DOHH2 (cell line): ENCODE measurements at regions not wholly inside any gene's neighbourhood (a gene's known extent, or its start where the extent isn't known, plus 50 kb on each side); places are given as distances from the start of the nearest gene placed in this dataset.

ENCODE experiments used
- H3F3A ChIP-seq: fragments of 200-600 bp; sonication (generic), shearing (Covaris generic); 2 replicates; pipeline ENCODE4 v1.6.0; 2016; ENCODE audit warnings: antibody characterized with exemption, mild to moderate bottlenecking; ENCODE audit not compliant: control insufficient read depth, insufficient read depth
- H3K27ac ChIP-seq: fragments of 200-600 bp; sonication (generic); 2 replicates; pipeline ENCODE4 v1.5.1; 2014; ENCODE audit warnings: low read depth, mild to moderate bottlenecking, low read length, moderate library complexity
- H3K27me3 ChIP-seq: fragments of 200-600 bp; sonication (generic); 2 replicates; pipeline ENCODE4 v1.6.1; 2014; ENCODE audit warnings: mild to moderate bottlenecking, low read length, mixed read lengths; ENCODE audit not compliant: control insufficient read depth
- H3K36me3 ChIP-seq: fragments of 200-600 bp; sonication (generic); 2 replicates; pipeline ENCODE4 v1.6.1; 2014; ENCODE audit warnings: mild to moderate bottlenecking, low read length, moderate library complexity, mixed read lengths; ENCODE audit not compliant: control insufficient read depth
- H3K4me1 ChIP-seq: fragments of 200-600 bp; sonication (generic); 2 replicates; pipeline ENCODE4 v1.6.1; 2014; ENCODE audit warnings: mild to moderate bottlenecking, low read length, mixed read lengths; ENCODE audit not compliant: control insufficient read depth
- H3K4me2 ChIP-seq: fragments of 200-600 bp; sonication (generic); 2 replicates; pipeline ENCODE4 v1.6.0; 2014; ENCODE audit warnings: mild to moderate bottlenecking, low read length, moderate library complexity
- H3K4me3 ChIP-seq: fragments of 200-600 bp; sonication (generic); 2 replicates; pipeline ENCODE4 v1.5.1; 2014; ENCODE audit warnings: mild to moderate bottlenecking, low read length, mixed read lengths
- H3K79me2 ChIP-seq: fragments of 200-600 bp; sonication (generic); 2 replicates; pipeline ENCODE4 v1.6.1; 2014; ENCODE audit warnings: mild to moderate bottlenecking, low read length, mixed read lengths; ENCODE audit not compliant: control insufficient read depth
- H3K9me2 ChIP-seq: fragments of 200-600 bp; sonication (generic); replicated peaks from 2 replicates; pipeline ENCODE4 v1.6.1; 2014; ENCODE audit warnings: mild to moderate bottlenecking, low read length, mixed read lengths; ENCODE audit not compliant: control insufficient read depth
- H3K9me3 ChIP-seq: fragments of 200-600 bp; sonication (generic); 2 replicates; pipeline ENCODE4 v1.6.1; 2014; ENCODE audit warnings: antibody characterized with exemption, low read length, mixed read lengths; ENCODE audit not compliant: control insufficient read depth, insufficient read depth
- H4K20me1 ChIP-seq: fragments of 200-600 bp; sonication (generic); 2 replicates; pipeline ENCODE4 v1.6.0; 2014; ENCODE audit warnings: low read depth, mild to moderate bottlenecking, antibody characterized with exemption, low read length, moderate library complexity; ENCODE audit not compliant: control insufficient read depth, insufficient read depth
- CTCF ChIP-seq: fragments of 200-600 bp; sonication (generic); IDR thresholded peaks from one replicate; pipeline ENCODE4 v1.5.1; 2014; ENCODE audit warnings: antibody characterized with exemption, mild to moderate bottlenecking, low read depth, low read length; ENCODE audit not compliant: poor library complexity, severe bottlenecking
- EZH2phosphoT487 ChIP-seq: fragments of 200-600 bp; sonication (generic); IDR thresholded peaks from 2 replicates; pipeline ENCODE4 v1.6.1; 2017; ENCODE audit warnings: borderline replicate concordance, mild to moderate bottlenecking, antibody characterized with exemption, low read length, moderate library complexity, mixed read lengths

GRCh38 chr10:15442056-15442455 is 71.0 kb upstream of the FAM171A1 start:
- no peaks in the 10 kb centered on the region for H4K20me1 ChIP-seq
- no peak overlapping the region for H3K4me2 ChIP-seq
- H3K79me2 ChIP-seq, result no peaks in the 10 kb centered on the region
- H3F3A ChIP-seq, result no peaks in the 10 kb centered on the region
- no peak for TF ChIP-seq CTCF
- TF ChIP-seq EZH2phosphoT487, result no peak
- H3K4me1 ChIP-seq, result no peaks in the 10 kb centered on the region
- no peaks in the 10 kb centered on the region for H3K9me3 ChIP-seq
- no peaks in the 10 kb centered on the region for H3K36me3 ChIP-seq
- H3K27me3 ChIP-seq, result peaks cover 4% of the 10 kb centered on the region; the same call in 1 of the 2 replicates
- H3K27ac ChIP-seq, result no peak overlapping the region
- H3K9me2 ChIP-seq, result no peaks in the 10 kb centered on the region
- no peak overlapping the region for H3K4me3 ChIP-seq

- Histone ChIP-seq H3K4me2 (no peak overlapping the region), H3K9me3 (no peaks in the 10 kb centered on the region), H3K79me2 (no peaks in the 10 kb centered on the region), H3K27ac (no peak overlapping the region), H3K4me3 (no peak overlapping the region), H4K20me1 (no peaks in the 10 kb centered on the region), H3K9me2 (no peaks in the 10 kb centered on the region), H3K4me1 (no peaks in the 10 kb centered on the region), H3K36me3 (no peaks in the 10 kb centered on the region), H3K27me3 (peaks cover 4% of the 10 kb centered on the region; the same call in 1 of the 2 replicates), H3F3A (no peaks in the 10 kb centered on the region)
- TF ChIP-seq CTCF (no peak), EZH2phosphoT487 (no peak)
Observed at GRCh38 chr10:15440204-15440711, 69.2 kb upstream of the FAM171A1 start.

- Histone ChIP-seq H3K9me3 (no peaks in the 10 kb centered on the region), H3K4me3 (no peak overlapping the region), H3F3A (no peaks in the 10 kb centered on the region), H3K27me3 (peaks cover 4% of the 10 kb centered on the region; the same call in 1 of the 2 replicates), H3K4me1 (no peaks in the 10 kb centered on the region), H3K4me2 (no peak overlapping the region), H3K79me2 (no peaks in the 10 kb centered on the region), H3K27ac (no peak overlapping the region), H3K36me3 (no peaks in the 10 kb centered on the region), H4K20me1 (no peaks in the 10 kb centered on the region), H3K9me2 (no peaks in the 10 kb centered on the region)
- TF ChIP-seq CTCF (no peak), EZH2phosphoT487 (no peak)
Observed at GRCh38 chr10:15439341-15439842, 68.3 kb upstream of the FAM171A1 start.
